Thymus (tissue), 11 donors: ENCODE measurements at regions not wholly inside any gene's neighbourhood (a gene's known extent, or its start where the extent isn't known, plus 50 kb on each side); places are given as distances from the start of the nearest gene placed in this dataset.
"Not testable (repeated sequence)": the region's sequence is repeated elsewhere in the genome, so short reads cannot be mapped to it uniquely, and the experiment has no call there.

Experiments
- DNase-seq, 9 donors: peaks; one replicate each; pipeline ENCODE4 v3.0.0-alpha.2; 2013; ENCODE audit warnings: low spot score in 9 of 9, low read depth in 6 of 9, missing footprints in 1 of 9
- H3K27ac ChIP-seq, 2 donors: one replicate each; pipeline ENCODE4 v1.5.1; 2013; ENCODE audit warnings: control low read depth in 1 of 2, low read depth in 1 of 2, low read length in 1 of 2, mild to moderate bottlenecking in 1 of 2, moderate library complexity in 1 of 2
- H3K27me3 ChIP-seq, 2 donors: one replicate each; pipeline ENCODE4 v1.5.1; 2013; ENCODE audit warnings: low read length in 1 of 2; ENCODE audit not compliant: control insufficient read depth in 2 of 2, insufficient read depth in 1 of 2
- H3K36me3 ChIP-seq, 2 donors: one replicate each; pipeline ENCODE4 v1.5.1; 2013; ENCODE audit warnings: low read length in 1 of 2, mild to moderate bottlenecking in 1 of 2, moderate library complexity in 1 of 2; ENCODE audit not compliant: control insufficient read depth in 2 of 2, insufficient read depth in 2 of 2
- H3K4me1 ChIP-seq, 2 donors: one replicate each; pipeline ENCODE4 v1.5.1; 2013; ENCODE audit warnings: low read length in 2 of 2; ENCODE audit not compliant: control insufficient read depth in 2 of 2, insufficient read depth in 2 of 2
- H3K4me3 ChIP-seq, 2 donors: one replicate each; pipeline ENCODE4 v1.5.1; 2013; ENCODE audit warnings: low read length in 2 of 2, control low read depth in 1 of 2, mild to moderate bottlenecking in 1 of 2
- H3K9me3 ChIP-seq, 2 donors: one replicate each; pipeline ENCODE4 v1.5.1; 2013; ENCODE audit warnings: low read length in 1 of 2, mild to moderate bottlenecking in 1 of 2; ENCODE audit not compliant: control insufficient read depth in 2 of 2, insufficient read depth in 1 of 2
- whole genome bisulfite sequencing: extraction: QIAGEN DNeasy Blood & Tissue Kit; methylation state at CpG from one replicate; pipeline ENCODE4 v1.1.7; 2013; 5-methylcytosine and 5-hydroxymethylcytosine counted together
- donor health status: healthy.

- no peaks in the 10 kb centered on the region for H3K27me3 ChIP-seq
- H3K4me1 ChIP-seq = no peaks in the 10 kb centered on the region
- no peak overlapping the region for H3K27ac ChIP-seq
- H3K4me3 ChIP-seq = no peak overlapping the region
- peaks cover 0 to 7% of the 10 kb centered on the region in 2 donors for H3K9me3 ChIP-seq
- 93% methylated on average over 2 of the region's 2 CpGs for WGBS
- no peak for DNase-seq
- no peaks in the 10 kb centered on the region for H3K36me3 ChIP-seq
Observed at GRCh38 chr1:218507355-218508002, 162.3 kb downstream of the TGFB2 start.

- no peaks in the 10 kb centered on the region for H3K36me3 ChIP-seq
- DNase-seq = no peak
Observed at GRCh38 chr1:218510153-218510772, 165.1 kb downstream of the TGFB2 start.

GRCh38 chr1:218513328-218513727, 168.2 kb downstream of the TGFB2 start:
- H3K4me1 ChIP-seq = no peaks in the 10 kb centered on the region
- no peaks in the 10 kb centered on the region for H3K9me3 ChIP-seq
- no peaks in the 10 kb centered on the region for H3K36me3 ChIP-seq
- no peaks in the 10 kb centered on the region for H3K27me3 ChIP-seq
- DNase-seq = no peak
- no peak overlapping the region for H3K4me3 ChIP-seq
- H3K27ac ChIP-seq = no peak overlapping the region
- WGBS = 94% methylated on average over 3 of the region's 3 CpGs

More at GRCh38 chr1:218510153-218510772, 165.1 kb downstream of the TGFB2 start:
- no peak overlapping the region for H3K4me3 ChIP-seq
- 87% methylated on average over 6 of the region's 6 CpGs for WGBS
- H3K27me3 ChIP-seq = no peaks in the 10 kb centered on the region
- H3K4me1 ChIP-seq = no peaks in the 10 kb centered on the region
- H3K9me3 ChIP-seq = peaks cover 0 to 7% of the 10 kb centered on the region in 2 donors
- no peak overlapping the region for H3K27ac ChIP-seq

GRCh38 chr1:218514689-218515088, 169.6 kb downstream of the TGFB2 start:
- no peak for DNase-seq
- Histone ChIP-seq H3K4me3 (no peak overlapping the region), H3K36me3 (no peaks in the 10 kb centered on the region), H3K27me3 (no peaks in the 10 kb centered on the region), H3K4me1 (no peaks in the 10 kb centered on the region), H3K27ac (no peak overlapping the region), H3K9me3 (no peaks in the 10 kb centered on the region)
- 93% methylated on average over 2 of the region's 2 CpGs for WGBS

- no peak for DNase-seq
- Histone ChIP-seq H3K4me3 (no peak overlapping the region), H3K9me3 (no peaks in the 10 kb centered on the region), H3K36me3 (no peaks in the 10 kb centered on the region), H3K4me1 (no peaks in the 10 kb centered on the region), H3K27ac (no peak overlapping the region), H3K27me3 (no peaks in the 10 kb centered on the region)
- 56% methylated on average over 3 of the region's 3 CpGs for WGBS
Observed at GRCh38 chr1:218516526-218516925, 171.4 kb downstream of the TGFB2 start.

- no peaks in the 10 kb centered on the region for H3K36me3 ChIP-seq
- WGBS = 94% methylated on average over 5 of the region's 5 CpGs
- DNase-seq = no peak
- H3K27me3 ChIP-seq = no peaks in the 10 kb centered on the region
- H3K27ac ChIP-seq = no peak overlapping the region
- H3K9me3 ChIP-seq = no peaks in the 10 kb centered on the region
- H3K4me1 ChIP-seq = no peaks in the 10 kb centered on the region
- no peak overlapping the region for H3K4me3 ChIP-seq
Observed at GRCh38 chr1:218517459-218517858, 172.3 kb downstream of the TGFB2 start.

- Histone ChIP-seq H3K27me3 (no peaks in the 10 kb centered on the region), H3K27ac (no peak overlapping the region), H3K4me1 (no peaks in the 10 kb centered on the region), H3K4me3 (no peak overlapping the region), H3K9me3 (no peaks in the 10 kb centered on the region), H3K36me3 (no peaks in the 10 kb centered on the region)
- DNase-seq = no peak
- 91% methylated on average over 2 of the region's 2 CpGs for WGBS
Observed at GRCh38 chr1:218518216-218518740, 173.1 kb downstream of the TGFB2 start.

- not testable (repeated sequence) for H3K27me3 ChIP-seq, H3K4me3 ChIP-seq, H3K27ac ChIP-seq, H3K36me3 ChIP-seq, H3K9me3 ChIP-seq, DNase-seq, H3K4me1 ChIP-seq
- 95% methylated on average over 4 of the region's 4 CpGs for WGBS
Observed at GRCh38 chr1:218520646-218521045, 175.5 kb downstream of the TGFB2 start.

- peak in 8 of 9 donors; percentile 2 to 37 (median 12) for DNase-seq
- no peaks in the 10 kb centered on the region for H3K4me1 ChIP-seq
- no peaks in the 10 kb centered on the region for H3K36me3 ChIP-seq
- H3K4me3 ChIP-seq = no peak overlapping the region
- H3K27ac ChIP-seq = no peak overlapping the region
- no peaks in the 10 kb centered on the region for H3K9me3 ChIP-seq
- 82% methylated on average over 7 of the region's 7 CpGs for WGBS
- no peaks in the 10 kb centered on the region for H3K27me3 ChIP-seq
Observed at GRCh38 chr1:218521414-218522169, 176.5 kb downstream of the TGFB2 start.
